H1 (cell line): ENCODE measurements at regions not wholly inside any gene's neighbourhood (a gene's known extent, or its start where the extent isn't known, plus 50 kb on each side); places are given as distances from the start of the nearest gene placed in this dataset.

Experiments
- CTCF ChIA-PET: fragments of 300-600 bp; sonication (Branson Sonifier 250); formaldehyde crosslinking; loops from one replicate; lab custom pipeline; 2021; ENCODE audit not compliant: partially characterized antibody; lab: Charles Lee
- POLR2A ChIA-PET: fragments of 300-600 bp; sonication (Branson Sonifier 250); formaldehyde crosslinking; loops from one replicate; lab custom pipeline; 2021; ENCODE audit warnings: inconsistent platforms; ENCODE audit not compliant: partially characterized antibody; lab: Charles Lee
- DNase-seq, 2 experiments: peaks; one replicate each; pipeline versions ENCODE4 v3.0.0 to v3.0.0-alpha.2; 2010 to 2022; ENCODE audit warnings: low spot score in 2 of 2, low read depth in 1 of 2, mixed read lengths in 1 of 2
- FAIRE-seq: peaks from 2 replicates; lab custom pipeline; 2011; peaks lifted over from hg19 to GRCh38; lab: Jason Lieb, UNC
- H2AFZ ChIP-seq: 2 replicates; pipeline ENCODE4 v1.8.1; 2012; ENCODE audit warnings: low read length, inconsistent platforms
- H2AK5ac ChIP-seq: 2 replicates; pipeline ENCODE4 v1.6.1; 2013; ENCODE audit warnings: low read depth, low read length
- H2BK120ac ChIP-seq: replicated peaks from 2 replicates; pipeline ENCODE3; 2013; ENCODE audit warnings: low read depth, low read length, inconsistent platforms
- H2BK12ac ChIP-seq: 2 replicates; pipeline ENCODE4 v1.6.1; 2013; ENCODE audit warnings: low read depth, low read length
- H2BK15ac ChIP-seq: 2 replicates; pipeline ENCODE4 v1.6.1; 2013; ENCODE audit warnings: low read length
- H2BK20ac ChIP-seq: 2 replicates; pipeline ENCODE4 v1.6.1; 2013; ENCODE audit warnings: low read length
- H2BK5ac ChIP-seq: 2 replicates; pipeline ENCODE4 v1.6.1; 2013; ENCODE audit warnings: low read depth, low read length
- H3K14ac ChIP-seq: 2 replicates; pipeline ENCODE4 v1.6.1; 2013; ENCODE audit warnings: inconsistent platforms; ENCODE audit not compliant: insufficient read length
- H3K18ac ChIP-seq: 2 replicates; pipeline ENCODE4 v1.6.1; 2013; ENCODE audit warnings: low read length; ENCODE audit errors: extremely low read depth
- H3K23ac ChIP-seq: 2 replicates; pipeline ENCODE4 v1.6.1; 2013; ENCODE audit warnings: inconsistent platforms; ENCODE audit not compliant: insufficient read length
- H3K23me2 ChIP-seq: 2 replicates; pipeline ENCODE4 v1.6.1; 2013; ENCODE audit warnings: low read depth, low read length
- H3K27ac ChIP-seq: 2 replicates; pipeline ENCODE4 v1.6.1; 2011; ENCODE audit warnings: low read depth, low read length, inconsistent platforms
- H3K27me3 ChIP-seq, 4 experiments: replicated peaks in 1 of 4; 1 replicate in 1 of 4; 2 replicates in 3 of 4; pipeline versions ENCODE4 v1.6.1 to v1.8.1; 2011 to 2013; ENCODE audit warnings: low read length in 3 of 4, mild to moderate bottlenecking in 3 of 4, inconsistent platforms in 2 of 4, mixed read lengths in 2 of 4, moderate library complexity in 1 of 4; ENCODE audit not compliant: control insufficient read depth in 3 of 4, insufficient read depth in 3 of 4; ENCODE audit errors: extremely low read depth in 1 of 4
- H3K36me3 ChIP-seq, 4 experiments: 2 replicates each; pipeline versions ENCODE4 v1.6.1 to v1.8.1; 2011 to 2013; ENCODE audit warnings: mild to moderate bottlenecking in 4 of 4, low read length in 3 of 4, moderate library complexity in 2 of 4, control low read depth in 1 of 4, inconsistent platforms in 1 of 4; ENCODE audit not compliant: insufficient read depth in 4 of 4, control insufficient read depth in 2 of 4
- H3K4ac ChIP-seq: replicated peaks from 2 replicates; pipeline ENCODE3; 2013; ENCODE audit warnings: low read length, low read depth, mixed read lengths, inconsistent platforms; ENCODE audit not compliant: insufficient read length
- H3K4me1 ChIP-seq, 4 experiments: replicated peaks in 1 of 4; 1 replicate in 1 of 4; 2 replicates in 3 of 4; pipeline versions ENCODE4 v1.6.1 to v1.8.1; 2011 to 2013; ENCODE audit warnings: low read length in 3 of 4, inconsistent platforms in 2 of 4, mixed read lengths in 1 of 4; ENCODE audit not compliant: insufficient read depth in 4 of 4, control insufficient read depth in 3 of 4
- H3K4me2 ChIP-seq, 2 experiments: 2 replicates each; pipeline versions ENCODE4 v1.6.1 to v1.8.1; 2011 to 2013; ENCODE audit warnings: low read depth in 2 of 2, low read length in 2 of 2, control low read depth in 1 of 2, inconsistent platforms in 1 of 2, mild to moderate bottlenecking in 1 of 2; ENCODE audit not compliant: insufficient read depth in 1 of 2
- H3K4me3 ChIP-seq, 4 experiments: fragments of 200-600, 300-600 bp in 1 of 4; sonication (generic), shearing (Covaris generic), sonication (Bioruptor Twin) in 1 of 4; 2 replicates each; pipeline versions ENCODE4 v1.5.1 to v1.8.1; 2011 to 2016; ENCODE audit warnings: low read length in 4 of 4, low read depth in 3 of 4, control low read depth in 2 of 4, inconsistent platforms in 2 of 4, mild to moderate bottlenecking in 2 of 4, mixed read lengths in 1 of 4, moderate library complexity in 1 of 4; ENCODE audit not compliant: insufficient read depth in 2 of 4; ENCODE audit errors: extremely low read depth in 1 of 4
- H3K56ac ChIP-seq: replicated peaks from 2 replicates; pipeline ENCODE3; 2013; ENCODE audit warnings: low read depth, mild to moderate bottlenecking, mixed read lengths, low read length, inconsistent platforms; ENCODE audit not compliant: insufficient read length
- H3K79me1 ChIP-seq: 2 replicates; pipeline ENCODE4 v1.6.1; 2013; ENCODE audit warnings: low read depth, low read length, control low read depth
- H3K79me2 ChIP-seq, 2 experiments: 2 replicates each; pipeline versions ENCODE4 v1.6.1 to v1.8.1; 2012 to 2013; ENCODE audit warnings: low read length in 2 of 2, mild to moderate bottlenecking in 2 of 2, inconsistent platforms in 1 of 2; ENCODE audit not compliant: insufficient read depth in 2 of 2, control insufficient read depth in 1 of 2
- H3K9ac ChIP-seq, 4 experiments: replicated peaks in 1 of 4; 1 replicate in 1 of 4; 2 replicates in 3 of 4; pipeline versions ENCODE4 v1.6.1 to v1.8.1; 2011 to 2013; ENCODE audit warnings: low read depth in 3 of 4, low read length in 3 of 4, control low read depth in 2 of 4, mild to moderate bottlenecking in 2 of 4, moderate library complexity in 2 of 4, inconsistent platforms in 1 of 4; ENCODE audit errors: extremely low read depth in 1 of 4
- H3K9me3 ChIP-seq, 2 experiments: 2 replicates each; pipeline versions ENCODE4 v1.6.1 to v1.8.1; 2012 to 2013; ENCODE audit warnings: mild to moderate bottlenecking in 2 of 2, moderate library complexity in 2 of 2, control low read depth in 1 of 2, inconsistent platforms in 1 of 2, low read depth in 1 of 2, low read length in 1 of 2, mixed read lengths in 1 of 2; ENCODE audit not compliant: insufficient read depth in 2 of 2
- H4K20me1 ChIP-seq, 2 experiments: replicated peaks in 1 of 2; 2 replicates each; pipeline versions ENCODE3 to v1.8.1; 2011 to 2013; ENCODE audit warnings: inconsistent platforms in 2 of 2, low read length in 2 of 2, mild to moderate bottlenecking in 1 of 2; ENCODE audit not compliant: insufficient read depth in 2 of 2, control insufficient read depth in 1 of 2
- H4K5ac ChIP-seq: 2 replicates; pipeline ENCODE4 v1.6.1; 2013; ENCODE audit warnings: low read length, low read depth, mixed read lengths, inconsistent platforms; ENCODE audit not compliant: insufficient read length
- H4K8ac ChIP-seq: 2 replicates; pipeline ENCODE4 v1.8.0; 2013; ENCODE audit warnings: mild to moderate bottlenecking, moderate library complexity, low read length, inconsistent platforms; ENCODE audit not compliant: insufficient read depth; ENCODE audit errors: extremely low read depth
- H4K91ac ChIP-seq: replicated peaks from 2 replicates; pipeline ENCODE3; 2013; ENCODE audit warnings: low read length, mixed read lengths, inconsistent platforms; ENCODE audit not compliant: insufficient read length
- HDAC6 ChIP-seq: IDR thresholded peaks from one replicate; pipeline ENCODE4 v1.7.1; 2012; ENCODE audit warnings: low read depth, mild to moderate bottlenecking, inconsistent platforms, low read length, moderate library complexity
- RBBP5 ChIP-seq: IDR thresholded peaks from 2 replicates; pipeline ENCODE4 v1.7.1; 2012; ENCODE audit warnings: low read depth, mild to moderate bottlenecking, inconsistent platforms, low read length, moderate library complexity, borderline replicate concordance
- RNF2 ChIP-seq: fragments of 200-900, 300-1000 bp; sonication (generic); IDR thresholded peaks from 2 replicates; pipeline ENCODE4 v1.7.1; 2016; ENCODE audit warnings: borderline replicate concordance, low read depth, mild to moderate bottlenecking, antibody characterized with exemption, low read length; ENCODE audit not compliant: poor library complexity, severe bottlenecking; ENCODE audit errors: missing control alignments
- WGBS, 2 experiments: shearing (Covaris generic) in 1 of 2; methylation state at CpG; one replicate each; pipeline versions ENCODE4 v1.1.6 to v1.1.7; 2013 to 2015; ENCODE audit warnings: low lambda C conversion rate in 2 of 2, mixed read lengths in 2 of 2, inconsistent platforms in 1 of 2, low coverage in 1 of 2, missing lambda C conversion rate in 1 of 2; ENCODE audit not compliant: insufficient replicate concordance in 2 of 2, insufficient coverage in 1 of 2, insufficient read length in 1 of 2; ENCODE audit errors: extremely low coverage in 1 of 2, missing lambda C conversion rate in 1 of 2; 5-methylcytosine and 5-hydroxymethylcytosine counted together

GRCh38 chr3:168424059-168424734 lies 328.5 kb upstream of the GOLIM4 start:
- no peaks in the 10 kb centered on the region for H3K36me3 ChIP-seq
- H4K20me1 ChIP-seq = no peaks in the 10 kb centered on the region
- H3K79me2 ChIP-seq = no peaks in the 10 kb centered on the region
- no peak for FAIRE-seq
- H2BK12ac ChIP-seq = no peak overlapping the region
- CTCF ChIA-PET = interaction anchor here (1.2 kb wide), 1 partner anchor 12 kb away, joined by 3 read pairs; no protein-coding TSS in a partner anchor
- H3K79me1 ChIP-seq = no peaks in the 10 kb centered on the region
- no peak overlapping the region for H3K18ac ChIP-seq
- no peak overlapping the region for H2AK5ac ChIP-seq
- no peak overlapping the region for H4K8ac ChIP-seq
- no peak overlapping the region for H3K23ac ChIP-seq
- POLR2A ChIA-PET = no interaction called here
- no peak overlapping the region for H3K4me2 ChIP-seq
- no peaks in the 10 kb centered on the region for H3K23me2 ChIP-seq
- H4K91ac ChIP-seq = no peak overlapping the region
- no peak overlapping the region for H2AFZ ChIP-seq
- no peak overlapping the region for H2BK15ac ChIP-seq
- H4K5ac ChIP-seq = no peak overlapping the region
- no peak for TF ChIP-seq RNF2
- TF ChIP-seq HDAC6 = no peak
- no peak for TF ChIP-seq RBBP5
- no peak overlapping the region for H2BK120ac ChIP-seq
- H3K14ac ChIP-seq = no peak overlapping the region
- H2BK20ac ChIP-seq = no peak overlapping the region
- H3K56ac ChIP-seq = no peak overlapping the region
- 86% methylated on average over 4 of the region's 4 CpGs; no CpG with 5 or more reads in 1 of the 2 experiments for WGBS, 2 experiments
- DNase-seq = no peak
- H3K9ac ChIP-seq = no peak overlapping the region
- no peaks in the 10 kb centered on the region for H3K9me3 ChIP-seq
- no peak overlapping the region for H3K4ac ChIP-seq
- no peak overlapping the region for H3K27ac ChIP-seq
- H3K27me3 ChIP-seq = no peaks in the 10 kb centered on the region
- H2BK5ac ChIP-seq = no peak overlapping the region
- no peaks in the 10 kb centered on the region for H3K4me1 ChIP-seq
- H3K4me3 ChIP-seq = no peak overlapping the region
